C4-2B (cell line): ENCODE measurements at regions not wholly inside any gene's neighbourhood (a gene's known extent, or its start where the extent isn't known, plus 50 kb on each side); places are given as distances from the start of the nearest gene placed in this dataset.

Experiments used
- CTCF ChIP-seq: fragments of 450-650 bp; conservative IDR thresholded peaks from 2 replicates; pipeline ENCODE4 v1.5.1; 2017; ENCODE audit warnings: mild to moderate bottlenecking
- ZFX ChIP-seq: fragments of 450-650 bp; IDR thresholded peaks from 2 replicates; pipeline ENCODE4 v1.6.1; 2017

- TF ChIP-seq CTCF (no peak), ZFX (no peak)
Observed at GRCh38 chr12:28708918-28709371, 440.1 kb upstream of the FAR2 start.
